ENCODE measurements at regions not wholly inside any gene's neighbourhood (a gene's known extent, or its start where the extent isn't known, plus 50 kb on each side); places are given as distances from the start of the nearest gene placed in this dataset.
"Not testable (repeated sequence)": the region's sequence is repeated elsewhere in the genome, so short reads cannot be mapped to it uniquely, and the experiment has no call there.

GRCh38 chr13:99075268-99076191 lies 97.7 kb upstream of the DOCK9 start:
- DNase-seq (ENCODE audit: low read depth in 2 of 2) = no peak

- DNase-seq (ENCODE audit: low read depth in 2 of 2) = no peak
These were observed 100.3 kb upstream of the DOCK9 start for GRCh38 chr13:99078017-99078771.

GRCh38 chr13:99080131-99080530 lies 102.3 kb upstream of the DOCK9 start:
- DNase-seq (ENCODE audit: low read depth in 2 of 2) = no peak

- DNase-seq (ENCODE audit: low read depth in 2 of 2) = peak in 1 of 2 donors; percentile 4
These were observed 106.1 kb upstream of the DOCK9 start for GRCh38 chr13:99083981-99084380.

GRCh38 chr13:99085139-99085807 lies 107.4 kb upstream of the DOCK9 start:
- DNase-seq (ENCODE audit: low read depth in 2 of 2) = no peak

GRCh38 chr13:99085808-99086266 lies 108.0 kb upstream of the DOCK9 start:
- no peak for DNase-seq (ENCODE audit: low read depth in 2 of 2)

- DNase-seq (ENCODE audit: low read depth in 2 of 2) = peak; percentile 63 to 65
These were observed 108.6 kb upstream of the DOCK9 start for GRCh38 chr13:99086267-99087097.

GRCh38 chr13:99087098-99087953 lies 109.5 kb upstream of the DOCK9 start:
- DNase-seq (ENCODE audit: low read depth in 2 of 2) = peak; percentile 87 to 94

GRCh38 chr13:99087954-99088491 lies 110.2 kb upstream of the DOCK9 start:
- no peak for DNase-seq (ENCODE audit: low read depth in 2 of 2)

- no peak for DNase-seq (ENCODE audit: low read depth in 2 of 2)
These were observed 106.7 kb upstream of the UBAC2 start for GRCh38 chr13:99093997-99094396.

- not testable (repeated sequence) for DNase-seq (ENCODE audit: low read depth in 2 of 2)
These were observed 98.8 kb upstream of the UBAC2 start for GRCh38 chr13:99101831-99102230.

GRCh38 chr13:99103536-99103935 lies 97.1 kb upstream of the UBAC2 start:
- no peak for DNase-seq (ENCODE audit: low read depth in 2 of 2)

- DNase-seq (ENCODE audit: low read depth in 2 of 2) = no peak
These were observed 96.3 kb upstream of the UBAC2 start for GRCh38 chr13:99104396-99104795.

GRCh38 chr13:99105160-99105559 lies 95.5 kb upstream of the UBAC2 start:
- DNase-seq (ENCODE audit: low read depth in 2 of 2) = no peak

GRCh38 chr13:99113351-99113750 lies 87.3 kb upstream of the UBAC2 start:
- no peak for DNase-seq (ENCODE audit: low read depth in 2 of 2)

GRCh38 chr13:99118179-99118578 lies 82.5 kb upstream of the UBAC2 start:
- DNase-seq (ENCODE audit: low read depth in 2 of 2) = no peak

GRCh38 chr13:99119656-99120055 lies 81.0 kb upstream of the UBAC2 start:
- DNase-seq (ENCODE audit: low read depth in 2 of 2) = peak in 1 of 2 donors; percentile 5

- no peak for DNase-seq (ENCODE audit: low read depth in 2 of 2)
These were observed 79.9 kb upstream of the UBAC2 start for GRCh38 chr13:99120751-99121150.

GRCh38 chr13:99122171-99122570 lies 78.5 kb upstream of the UBAC2 start:
- DNase-seq (ENCODE audit: low read depth in 2 of 2) = no peak

All from stimulated activated CD4-positive, alpha-beta T cell treated with anti-CD3 and anti-CD28 coated beads, Interleukin-1b, Interleukin-23, amount 100 ng/mL, for 4 hours (primary cell).